GM23248 (cell line): ENCODE measurements at regions not wholly inside any gene's neighbourhood (a gene's known extent, or its start where the extent isn't known, plus 50 kb on each side); places are given as distances from the start of the nearest gene placed in this dataset.

ENCODE experiments used
- EZH2 ChIP-seq: fragments of 200-600 bp; sonication (generic); IDR thresholded peaks from 2 replicates; pipeline ENCODE4 v1.6.1; 2018; ENCODE audit warnings: antibody characterized with exemption, mild to moderate bottlenecking; ENCODE audit not compliant: insufficient read depth, poor library complexity, severe bottlenecking
- EZH2phosphoT487 ChIP-seq: fragments of 200-600 bp; sonication (generic); IDR thresholded peaks from 2 replicates; pipeline ENCODE4 v1.6.1; 2018; ENCODE audit warnings: antibody characterized with exemption, moderate library complexity, mild to moderate bottlenecking, low read depth; ENCODE audit not compliant: insufficient read depth

GRCh38 chr6:179340-179950, 112.8 kb upstream of the DUSP22 start:
- TF ChIP-seq EZH2 (no peak), EZH2phosphoT487 (no peak)
